GM12878 (cell line): ENCODE measurements at regions not wholly inside any gene's neighbourhood (a gene's known extent, or its start where the extent isn't known, plus 50 kb on each side); places are given as distances from the start of the nearest gene placed in this dataset.

ENCODE experiments used
- DPF2 ChIP-seq: fragments of 450-650 bp; IDR thresholded peaks from 2 replicates; pipeline ENCODE4 v1.6.1; 2017; ENCODE audit warnings: mild to moderate bottlenecking
- ETV6 ChIP-seq, 2 experiments: fragments of 450-650 bp in 1 of 2; IDR thresholded peaks in 1 of 2; conservative IDR thresholded peaks in 1 of 2; 2 replicates each; pipeline ENCODE4 v1.6.1; 2014; ENCODE audit warnings: antibody characterized with exemption in 1 of 2, borderline replicate concordance in 1 of 2, low read depth in 1 of 2, mild to moderate bottlenecking in 1 of 2, moderate library complexity in 1 of 2
- EZH2 ChIP-seq: IDR thresholded peaks from 2 replicates; pipeline ENCODE4 v1.6.1; 2012; ENCODE audit warnings: low read depth, mild to moderate bottlenecking, control low read depth, inconsistent platforms, low read length, borderline replicate concordance; ENCODE audit not compliant: control insufficient read depth
- GABPA ChIP-seq: IDR thresholded peaks from 2 replicates; pipeline ENCODE4 v1.6.1; 2014; ENCODE audit warnings: antibody characterized with exemption, low read depth, mild to moderate bottlenecking, inconsistent platforms
- PAX5 ChIP-seq: IDR thresholded peaks from 2 replicates; pipeline ENCODE4 v1.6.1; 2011; ENCODE audit warnings: low read depth, low read length, borderline replicate concordance
- TARDBP ChIP-seq: IDR thresholded peaks from 2 replicates; pipeline ENCODE4 v1.6.1; 2016; ENCODE audit warnings: borderline replicate concordance

DNA sequence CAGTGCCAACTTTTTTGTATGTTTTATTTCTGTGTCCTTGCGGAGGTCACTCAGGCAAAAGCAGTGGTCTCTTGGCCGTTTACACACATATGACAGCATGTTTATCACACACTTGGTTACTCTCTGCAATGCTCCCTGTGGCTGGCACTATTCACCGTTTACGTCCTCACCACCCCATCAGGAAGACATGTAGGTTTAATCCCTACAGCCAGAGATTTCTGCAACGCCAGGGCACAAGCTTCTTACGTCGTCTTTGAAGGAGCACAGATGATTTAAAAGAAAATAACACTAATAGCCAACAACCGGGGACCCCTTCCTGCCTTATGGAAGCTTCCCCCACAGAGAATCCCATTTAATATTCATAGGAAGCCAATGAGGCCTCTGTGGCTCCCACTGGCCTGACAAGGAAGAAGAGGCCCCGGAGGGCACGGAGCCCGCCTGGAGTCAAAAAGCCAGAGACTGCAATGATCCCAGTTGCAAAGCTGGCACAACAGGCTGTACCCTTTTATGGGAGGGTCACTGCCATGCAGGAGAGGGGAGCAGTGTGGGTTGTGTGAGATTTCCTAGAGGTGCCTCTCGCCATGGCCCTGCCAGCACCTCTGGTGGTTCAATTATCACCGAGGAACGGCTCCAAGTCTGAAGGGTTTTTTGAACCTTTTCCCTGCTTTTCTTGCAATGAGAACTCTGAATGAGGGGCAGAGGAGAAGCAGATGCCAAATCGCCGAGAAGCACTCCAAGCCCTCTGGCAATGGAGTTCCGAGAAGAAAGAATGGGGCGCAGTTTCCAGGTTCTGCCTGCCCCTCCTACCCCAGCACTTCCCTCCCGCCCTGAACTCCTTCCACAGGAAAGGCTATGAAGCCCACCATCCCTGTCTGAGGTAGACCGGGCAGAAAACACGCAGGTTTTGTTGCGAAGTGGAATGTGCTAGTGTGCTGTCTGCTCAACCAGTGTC is 96.2 kb downstream of the THBS2 start:
- TF ChIP-seq PAX5 (no peak), DPF2 (no peak), GABPA (no peak), EZH2 (no peak), TARDBP (no peak), ETV6 (conservative IDR thresholded peaks at IDR 0.05 in 1 of 2, IDR thresholded peaks at IDR 0.05 in 1 of 2; ENCODE audit: borderline replicate concordance in 1 of 2, low read depth in 1 of 2) (no peak)
